ENCODE measurements at regions not wholly inside any gene's neighbourhood (a gene's known extent, or its start where the extent isn't known, plus 50 kb on each side); places are given as distances from the start of the nearest gene placed in this dataset.

GRCh38 chr2:144086965-144087364 is 433.0 kb downstream of the ZEB2 start:
- Mint-ChIP-seq H3K27ac (no peak overlapping the region), H3K9me3 (ENCODE audit: low read depth) (peaks cover 4% of the 10 kb centered on the region), H3K27me3 (no peaks in the 10 kb centered on the region), H3K4me1 (ENCODE audit: low read depth) (no peaks in the 10 kb centered on the region), H3K4me3 (ENCODE audit: low read depth) (no peak overlapping the region), H3K36me3 (ENCODE audit: insufficient read depth) (peaks cover 2% of the 10 kb centered on the region)
- no peak for TF ChIP-seq CTCF (IDR thresholded peaks at IDR 0.05; ENCODE audit: unreplicated experiment)
- no peak for DNase-seq (ENCODE audit: low spot score, unreplicated experiment)

DNA sequence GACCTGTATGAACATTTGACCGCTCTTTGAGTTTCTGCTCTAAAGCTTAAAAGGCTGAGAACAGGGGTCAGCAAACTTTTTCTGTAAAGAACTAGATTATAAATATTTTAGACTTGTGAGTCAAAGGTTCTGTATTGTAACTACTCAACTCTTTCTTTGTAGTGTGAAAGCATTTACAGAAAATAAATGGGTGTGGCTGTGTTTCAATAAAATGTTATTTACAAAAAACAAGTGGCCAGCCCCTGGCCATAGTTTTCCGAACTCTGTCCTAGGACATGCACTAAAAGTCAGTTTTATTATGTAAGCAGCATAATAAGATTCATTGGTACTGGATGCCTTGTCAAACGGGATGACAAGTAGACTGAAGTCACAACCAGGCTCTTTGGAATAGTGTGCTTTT is 434.9 kb downstream of the ZEB2 start:
- Mint-ChIP-seq H3K4me3 (ENCODE audit: low read depth) (no peak overlapping the region), H3K27ac (no peak overlapping the region), H3K27me3 (no peaks in the 10 kb centered on the region), H3K4me1 (ENCODE audit: low read depth) (no peaks in the 10 kb centered on the region), H3K36me3 (ENCODE audit: insufficient read depth) (no peaks in the 10 kb centered on the region), H3K9me3 (ENCODE audit: low read depth) (no peaks in the 10 kb centered on the region)
- no peak for DNase-seq (ENCODE audit: low spot score, unreplicated experiment)
- TF ChIP-seq CTCF (IDR thresholded peaks at IDR 0.05; ENCODE audit: unreplicated experiment): no peak

DNA sequence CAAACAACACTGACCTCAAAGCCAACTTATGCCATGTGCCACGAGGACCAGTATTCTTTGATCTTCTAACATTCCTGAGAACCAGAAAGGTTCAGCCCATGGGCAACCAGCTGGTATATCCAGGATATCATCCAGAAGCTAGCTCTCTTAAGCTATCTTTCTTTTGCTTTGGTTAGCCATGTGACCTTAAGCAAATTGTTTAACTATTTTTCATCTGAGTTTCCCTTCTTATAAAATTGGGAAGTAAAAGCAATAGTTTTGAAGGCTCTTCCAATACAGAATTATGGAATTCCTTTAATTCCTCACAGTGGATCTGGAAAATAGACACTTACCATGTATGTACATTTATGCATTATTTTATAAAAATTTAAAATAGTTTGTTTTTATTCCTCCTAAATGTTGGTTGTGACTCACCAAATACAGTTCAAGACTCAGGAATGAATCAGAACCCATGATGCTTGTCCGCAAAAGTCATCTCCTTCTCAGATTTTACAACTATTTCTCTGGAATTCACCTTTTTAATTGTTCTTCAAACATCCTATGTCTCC is 435.7 kb downstream of the ZEB2 start:
- Mint-ChIP-seq H3K4me3 (ENCODE audit: low read depth) (no peak overlapping the region), H3K36me3 (ENCODE audit: insufficient read depth) (no peaks in the 10 kb centered on the region), H3K9me3 (ENCODE audit: low read depth) (no peaks in the 10 kb centered on the region), H3K27me3 (no peaks in the 10 kb centered on the region), H3K27ac (no peak overlapping the region), H3K4me1 (ENCODE audit: low read depth) (no peaks in the 10 kb centered on the region)
- no peak for TF ChIP-seq CTCF (IDR thresholded peaks at IDR 0.05; ENCODE audit: unreplicated experiment)
- no peak for DNase-seq (ENCODE audit: low spot score, unreplicated experiment)

DNA sequence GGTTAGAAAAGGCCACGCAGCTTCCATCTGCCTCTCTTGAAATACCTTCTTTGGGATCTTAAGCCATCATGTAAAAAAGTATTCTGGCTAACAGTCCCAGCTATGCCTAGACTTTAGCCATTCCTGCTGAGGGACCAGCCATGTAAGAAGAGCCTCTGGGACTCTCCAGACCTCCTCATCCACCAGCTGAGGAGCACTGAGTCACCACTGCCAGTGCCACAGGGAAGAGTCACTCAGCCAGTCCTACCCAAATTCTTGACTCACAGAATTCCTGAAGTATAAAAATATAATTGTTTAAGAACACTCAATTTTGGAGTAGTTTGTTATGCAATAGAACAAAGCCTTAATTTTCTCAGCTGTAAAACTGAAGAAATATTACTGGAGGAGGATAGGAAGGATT is 436.7 kb downstream of the ZEB2 start:
- DNase-seq (ENCODE audit: low spot score, unreplicated experiment): no peak
- Mint-ChIP-seq H3K36me3 (ENCODE audit: insufficient read depth) (no peaks in the 10 kb centered on the region), H3K9me3 (ENCODE audit: low read depth) (no peaks in the 10 kb centered on the region), H3K4me3 (ENCODE audit: low read depth) (no peak overlapping the region), H3K4me1 (ENCODE audit: low read depth) (no peaks in the 10 kb centered on the region), H3K27me3 (no peaks in the 10 kb centered on the region), H3K27ac (no peak overlapping the region)
- no peak for TF ChIP-seq CTCF (IDR thresholded peaks at IDR 0.05; ENCODE audit: unreplicated experiment)

- no peak overlapping the region for H3K4me3 Mint-ChIP-seq (ENCODE audit: low read depth)
- no peaks in the 10 kb centered on the region for H3K36me3 Mint-ChIP-seq (ENCODE audit: insufficient read depth)
- H3K27ac Mint-ChIP-seq: no peak overlapping the region
- DNase-seq (ENCODE audit: low spot score, unreplicated experiment): no peak
- no peaks in the 10 kb centered on the region for H3K27me3 Mint-ChIP-seq
- no peaks in the 10 kb centered on the region for H3K4me1 Mint-ChIP-seq (ENCODE audit: low read depth)
- no peaks in the 10 kb centered on the region for H3K9me3 Mint-ChIP-seq (ENCODE audit: low read depth)
- TF ChIP-seq CTCF (IDR thresholded peaks at IDR 0.05; ENCODE audit: unreplicated experiment): no peak
Measured at GRCh38 chr2:144082777-144083176, 437.1 kb downstream of the ZEB2 start.

Measured in progenitor cell of endocrine pancreas (in vitro differentiated cells).